NCI-H748 (cell line): ENCODE measurements at regions not wholly inside any gene's neighbourhood (a gene's known extent, or its start where the extent isn't known, plus 50 kb on each side); places are given as distances from the start of the nearest gene placed in this dataset.
A peak's percentile ranks its signal among the peaks of the same experiment; 100 is the strongest.
"Not testable (repeated sequence)": the region's sequence is repeated elsewhere in the genome, so short reads cannot be mapped to it uniquely, and the experiment has no call there.

Source experiments
- DNase-seq: peaks from one replicate; lab custom pipeline; 2025; ENCODE audit not compliant: unreplicated experiment; lab: John Stamatoyannopoulos, UW

GRCh38 chr13:33340631-33341030 is 55.1 kb upstream of the STARD13 start:
- no peak for DNase-seq

GRCh38 chr13:33341861-33342452 is 56.4 kb upstream of the STARD13 start:
- no peak for DNase-seq

GRCh38 chr13:33345842-33346241 is 60.3 kb upstream of the STARD13 start:
- DNase-seq = peak; percentile 61

GRCh38 chr13:33347861-33348260 is 62.3 kb upstream of the STARD13 start:
- no peak for DNase-seq

GRCh38 chr13:33348366-33348765 is 62.8 kb upstream of the STARD13 start:
- no peak for DNase-seq

- no peak for DNase-seq
These were observed 63.9 kb upstream of the STARD13 start for GRCh38 chr13:33349288-33349985.

GRCh38 chr13:33349986-33350826 is 64.7 kb upstream of the STARD13 start:
- peak; percentile 70 for DNase-seq

- DNase-seq = no peak
These were observed 65.8 kb upstream of the STARD13 start for GRCh38 chr13:33351319-33351718.

- peak; percentile 89 for DNase-seq
These were observed 66.5 kb upstream of the STARD13 start for GRCh38 chr13:33352041-33352440.

GRCh38 chr13:33352526-33352925 is 67.0 kb upstream of the STARD13 start:
- DNase-seq = no peak

- DNase-seq = no peak
These were observed 67.7 kb upstream of the STARD13 start for GRCh38 chr13:33353210-33353609.

GRCh38 chr13:33353646-33354045 is 68.1 kb upstream of the STARD13 start:
- no peak for DNase-seq

GRCh38 chr13:33355201-33355895 is 69.8 kb upstream of the STARD13 start:
- no peak for DNase-seq

- not testable (repeated sequence) for DNase-seq
These were observed 72.5 kb upstream of the STARD13 start for GRCh38 chr13:33358076-33358475.

- no peak for DNase-seq
These were observed 77.6 kb upstream of the STARD13 start for GRCh38 chr13:33362986-33363727.

GRCh38 chr13:33364192-33364591 is 78.6 kb upstream of the STARD13 start:
- DNase-seq = no peak

- no peak for DNase-seq
These were observed 81.0 kb upstream of the STARD13 start for GRCh38 chr13:33366469-33367062.

- DNase-seq = no peak
These were observed 81.8 kb upstream of the STARD13 start for GRCh38 chr13:33367171-33367895.

- no peak for DNase-seq
These were observed 82.4 kb upstream of the STARD13 start for GRCh38 chr13:33367926-33368325.

GRCh38 chr13:33369073-33369472 is 83.5 kb upstream of the STARD13 start:
- DNase-seq = no peak
